Osteoblast (primary cell): ENCODE measurements at regions not wholly inside any gene's neighbourhood (a gene's known extent, or its start where the extent isn't known, plus 50 kb on each side); places are given as distances from the start of the nearest gene placed in this dataset.

Source experiments
- DNase-seq: peaks from one replicate; pipeline ENCODE4 v3.0.0; 2011; ENCODE audit warnings: low spot score, mixed read lengths; ENCODE audit not compliant: insufficient read length; ENCODE audit errors: missing footprints
- H2AFZ ChIP-seq: 2 replicates; pipeline ENCODE4 v1.6.0; 2011; ENCODE audit warnings: mild to moderate bottlenecking, low read length
- H3K27ac ChIP-seq: 2 replicates; pipeline ENCODE4 v1.5.1; 2011; ENCODE audit warnings: mild to moderate bottlenecking, low read depth, low read length, moderate library complexity
- H3K27me3 ChIP-seq: 2 replicates; pipeline ENCODE4 v1.6.0; 2012; ENCODE audit warnings: mild to moderate bottlenecking, control low read depth, inconsistent platforms, low read length, moderate library complexity; ENCODE audit not compliant: insufficient read depth
- H3K36me3 ChIP-seq: 2 replicates; pipeline ENCODE4 v1.5.1; 2011; ENCODE audit warnings: mild to moderate bottlenecking, low read length, control low read depth, moderate library complexity; ENCODE audit not compliant: insufficient read depth
- H3K4me1 ChIP-seq: 2 replicates; pipeline ENCODE4 v1.5.1; 2011; ENCODE audit warnings: mild to moderate bottlenecking, low read length, control low read depth, moderate library complexity; ENCODE audit not compliant: insufficient read depth
- H3K4me2 ChIP-seq: 2 replicates; pipeline ENCODE4 v1.6.0; 2011; ENCODE audit warnings: mild to moderate bottlenecking, low read length; ENCODE audit not compliant: insufficient read depth
- H3K4me3 ChIP-seq: fragments of 200-600 bp; sonication (generic); 3 replicates; pipeline ENCODE4 v1.5.1; 2012; ENCODE audit warnings: mild to moderate bottlenecking, low read length, inconsistent platforms; ENCODE audit not compliant: insufficient read depth
- H3K79me2 ChIP-seq: 2 replicates; pipeline ENCODE4 v1.6.0; 2012; ENCODE audit warnings: mild to moderate bottlenecking, low read length, control low read depth, inconsistent platforms; ENCODE audit not compliant: insufficient read depth
- H3K9me3 ChIP-seq: 2 replicates; pipeline ENCODE4 v1.5.1; 2011; ENCODE audit warnings: low read depth, low read length, control low read depth
- H4K20me1 ChIP-seq: 2 replicates; pipeline ENCODE4 v1.6.0; 2012; ENCODE audit warnings: mild to moderate bottlenecking, low read length, control low read depth; ENCODE audit not compliant: insufficient read depth
- CTCF ChIP-seq: IDR thresholded peaks from 2 replicates; pipeline ENCODE4 v1.5.1; 2011; ENCODE audit warnings: mild to moderate bottlenecking, low read depth, low read length, moderate library complexity; ENCODE audit errors: extremely low read depth

GRCh38 chr15:69790632-69791031 lies 307.1 kb downstream of the TLE3 start:
- Histone ChIP-seq H3K36me3 (no peaks in the 10 kb centered on the region), H3K27ac (no peak overlapping the region), H4K20me1 (no peaks in the 10 kb centered on the region), H3K4me2 (no peak overlapping the region), H3K4me1 (peaks cover 15% of the 10 kb centered on the region), H2AFZ (no peak overlapping the region), H3K9me3 (no peaks in the 10 kb centered on the region), H3K4me3 (no peak overlapping the region), H3K79me2 (no peaks in the 10 kb centered on the region), H3K27me3 (no peaks in the 10 kb centered on the region)
- no peak for TF ChIP-seq CTCF
- DNase-seq = no peak

GRCh38 chr15:69792823-69793222 lies 304.9 kb downstream of the TLE3 start:
- H3K4me2 ChIP-seq = no peak overlapping the region
- H2AFZ ChIP-seq = no peak overlapping the region
- no peaks in the 10 kb centered on the region for H3K79me2 ChIP-seq
- H3K4me3 ChIP-seq = no peak overlapping the region
- TF ChIP-seq CTCF = no peak
- H4K20me1 ChIP-seq = no peaks in the 10 kb centered on the region
- no peak overlapping the region for H3K27ac ChIP-seq
- DNase-seq = no peak
- H3K9me3 ChIP-seq = no peaks in the 10 kb centered on the region
- H3K27me3 ChIP-seq = no peaks in the 10 kb centered on the region
- no peaks in the 10 kb centered on the region for H3K36me3 ChIP-seq
- peaks cover 15% of the 10 kb centered on the region for H3K4me1 ChIP-seq

GRCh38 chr15:69793431-69793780 lies 304.3 kb downstream of the TLE3 start:
- TF ChIP-seq CTCF = no peak
- H3K4me2 ChIP-seq = no peak overlapping the region
- no peaks in the 10 kb centered on the region for H3K27me3 ChIP-seq
- no peaks in the 10 kb centered on the region for H4K20me1 ChIP-seq
- peaks cover 15% of the 10 kb centered on the region for H3K4me1 ChIP-seq
- H3K27ac ChIP-seq = no peak overlapping the region
- H2AFZ ChIP-seq = no peak overlapping the region
- H3K4me3 ChIP-seq = no peak overlapping the region
- H3K79me2 ChIP-seq = no peaks in the 10 kb centered on the region
- no peaks in the 10 kb centered on the region for H3K9me3 ChIP-seq
- DNase-seq = peak; percentile 39
- H3K36me3 ChIP-seq = no peaks in the 10 kb centered on the region

GRCh38 chr15:69793781-69794451 lies 303.8 kb downstream of the TLE3 start:
- Histone ChIP-seq H3K4me3 (no peak overlapping the region), H4K20me1 (no peaks in the 10 kb centered on the region), H3K9me3 (no peaks in the 10 kb centered on the region), H3K79me2 (no peaks in the 10 kb centered on the region), H3K27ac (no peak overlapping the region), H3K4me2 (no peak overlapping the region), H3K4me1 (peaks cover 15% of the 10 kb centered on the region), H3K27me3 (no peaks in the 10 kb centered on the region), H2AFZ (no peak overlapping the region), H3K36me3 (no peaks in the 10 kb centered on the region)
- DNase-seq = peak; percentile 42
- no peak for TF ChIP-seq CTCF
